WTC11 (cell line): ENCODE measurements at regions not wholly inside any gene's neighbourhood (a gene's known extent, or its start where the extent isn't known, plus 50 kb on each side); places are given as distances from the start of the nearest gene placed in this dataset.

ENCODE experiments used
- ATAC-seq: fragments of 200-7000 bp; cut with Tn5 transposase; 2 replicates; pipeline ENCODE4 v1.10.0; 2021; ENCODE audit warnings: mild to moderate bottlenecking, moderate library complexity
- CTCF ChIA-PET: fragments of 300-600 bp; sonication (Branson Sonifier 250); formaldehyde crosslinking; loops from one replicate; lab custom pipeline; 2021; ENCODE audit warnings: antibody characterized with exemption; lab: Charles Lee
- POLR2A ChIA-PET: fragments of 350-600 bp; sonication (Branson Sonifier 250); formaldehyde crosslinking; loops from one replicate; lab custom pipeline; 2021; ENCODE audit warnings: antibody characterized with exemption; lab: Charles Lee
- DNase-seq: peaks from one replicate; pipeline ENCODE4 v3.0.0; 2021; ENCODE audit warnings: low spot score
- H3K27ac Mint-ChIP-seq: 2 replicates; pipeline ENCODE4 v1.8.0; 2021; ENCODE audit warnings: mixed read lengths
- H3K27me3 Mint-ChIP-seq: 2 replicates; pipeline ENCODE4 v1.8.0; 2021; ENCODE audit warnings: low read depth, mild to moderate bottlenecking, moderate library complexity, mixed read lengths
- H3K36me3 Mint-ChIP-seq: 2 replicates; pipeline ENCODE4 v1.8.0; 2021; ENCODE audit warnings: mixed read lengths
- H3K4me1 Mint-ChIP-seq: 2 replicates; pipeline ENCODE4 v1.8.0; 2022; ENCODE audit warnings: mixed read lengths
- H3K4me3 Mint-ChIP-seq: 2 replicates; pipeline ENCODE4 v1.8.0; 2021; ENCODE audit warnings: mild to moderate bottlenecking, moderate library complexity, mixed read lengths
- H3K9me3 Mint-ChIP-seq: 2 replicates; pipeline ENCODE4 v1.8.0; 2021; ENCODE audit warnings: mixed read lengths
- ARID4B ChIP-seq: sonication (generic); formaldehyde crosslinking; IDR thresholded peaks from 2 replicates; pipeline ENCODE4 v1.8.0; 2023; ENCODE audit warnings: missing genetic modification reagents, mild to moderate bottlenecking, borderline replicate concordance
- CBFB ChIP-seq: sonication (generic); formaldehyde crosslinking; IDR thresholded peaks from 2 replicates; pipeline ENCODE4 v1.8.1; 2022; ENCODE audit warnings: mild to moderate bottlenecking, low read depth, missing genetic modification reagents
- CREM ChIP-seq: sonication (generic); formaldehyde crosslinking; IDR thresholded peaks from 2 replicates; pipeline ENCODE4 v1.8.1; 2022; ENCODE audit warnings: mild to moderate bottlenecking, missing genetic modification reagents, moderate library complexity
- E2F1 ChIP-seq: sonication (generic); formaldehyde crosslinking; IDR thresholded peaks from 2 replicates; pipeline ENCODE4 v1.8.0; 2022; ENCODE audit warnings: mild to moderate bottlenecking, missing genetic modification reagents
- EMX1 ChIP-seq: fragments of 250-450 bp; sonication (Bioruptor Pico); IDR thresholded peaks from 2 replicates; pipeline ENCODE4 v1.8.0; 2021; ENCODE audit warnings: mild to moderate bottlenecking
- FOXK1 ChIP-seq: sonication (generic); formaldehyde crosslinking; IDR thresholded peaks from 2 replicates; pipeline ENCODE4 v1.8.0; 2022; ENCODE audit warnings: mild to moderate bottlenecking, moderate library complexity, missing genetic modification reagents
- FOXP1 ChIP-seq: sonication (generic); formaldehyde crosslinking; IDR thresholded peaks from 2 replicates; pipeline ENCODE4 v1.8.0; 2022; ENCODE audit warnings: missing genetic modification reagents, mild to moderate bottlenecking, moderate library complexity, borderline replicate concordance
- KAT7 ChIP-seq: sonication (generic); formaldehyde crosslinking; IDR thresholded peaks from 2 replicates; pipeline ENCODE4 v1.8.1; 2023; ENCODE audit warnings: missing genetic modification reagents, mild to moderate bottlenecking, borderline replicate concordance
- MLX ChIP-seq: sonication (generic); formaldehyde crosslinking; IDR thresholded peaks from 2 replicates; pipeline ENCODE4 v1.8.1; 2023; ENCODE audit warnings: mild to moderate bottlenecking, missing genetic modification reagents, moderate library complexity
- MXD4 ChIP-seq: fragments of 250-450 bp; sonication (Bioruptor Pico); IDR thresholded peaks from 2 replicates; pipeline ENCODE4 v1.8.0; 2021; ENCODE audit warnings: mild to moderate bottlenecking, moderate library complexity, borderline replicate concordance
- NFE2L1 ChIP-seq: sonication (generic); formaldehyde crosslinking; IDR thresholded peaks from 2 replicates; pipeline ENCODE4 v1.8.1; 2023; ENCODE audit warnings: missing genetic modification reagents
- NFYB ChIP-seq: sonication (generic); formaldehyde crosslinking; conservative IDR thresholded peaks from 2 replicates; pipeline ENCODE4 v1.8.0; 2022; ENCODE audit warnings: low read depth, missing genetic modification reagents
- NR2C2 ChIP-seq: sonication (generic); formaldehyde crosslinking; IDR thresholded peaks from 2 replicates; pipeline ENCODE4 v1.8.0; 2022; ENCODE audit warnings: mild to moderate bottlenecking, missing genetic modification reagents
- RORB ChIP-seq: fragments of 250-450 bp; sonication (Bioruptor Pico); IDR thresholded peaks from 2 replicates; pipeline ENCODE4 v1.9.0; 2021; ENCODE audit warnings: mild to moderate bottlenecking
- SMAD4 ChIP-seq: sonication (generic); formaldehyde crosslinking; IDR thresholded peaks from 2 replicates; pipeline ENCODE4 v1.8.0; 2022; ENCODE audit warnings: mild to moderate bottlenecking, missing genetic modification reagents
- TCF7 ChIP-seq: sonication (generic); formaldehyde crosslinking; IDR thresholded peaks from 2 replicates; pipeline ENCODE4 v1.8.0; 2022; ENCODE audit warnings: mild to moderate bottlenecking, low read depth, missing genetic modification reagents, moderate library complexity
- ZNF138 ChIP-seq: sonication (generic); formaldehyde crosslinking; conservative IDR thresholded peaks from 2 replicates; pipeline ENCODE4 v1.8.1; 2022; ENCODE audit warnings: mild to moderate bottlenecking, moderate library complexity, missing genetic modification reagents
- ZNF263 ChIP-seq: sonication (generic); formaldehyde crosslinking; IDR thresholded peaks from 2 replicates; pipeline ENCODE4 v1.8.1; 2022; ENCODE audit warnings: low read depth, mild to moderate bottlenecking, moderate library complexity, missing genetic modification reagents
- TF ChIP-seq, protein P1 (sequence below): sonication (generic); formaldehyde crosslinking; IDR thresholded peaks from 2 replicates; pipeline ENCODE4 v1.8.1; 2023; ENCODE audit warnings: mild to moderate bottlenecking, missing genetic modification reagents

GRCh38 chr9:28718226-28718625 lies 1144.9 kb upstream of the C9orf72 start:
- Mint-ChIP-seq H3K9me3 (0 out of 2 replicates have a peak, but pooled peaks cover 3% of the 10 kb centered on the region), H3K27ac (no peak overlapping the region), H3K4me3 (no peak overlapping the region), H3K4me1 (no peaks in the 10 kb centered on the region), H3K36me3 (no peaks in the 10 kb centered on the region), H3K27me3 (no peaks in the 10 kb centered on the region)
- DNase-seq (no peak), ATAC-seq (no peak)
- CTCF ChIA-PET = no interaction called here
- TF ChIP-seq RORB (no peak), MLX (CRISPR knock-in tag) (no peak), NFYB (no peak), FOXP1 (CRISPR knock-in tag) (no peak), FOXK1 (CRISPR knock-in tag) (no peak), ZNF138 (CRISPR knock-in tag) (no peak), NFE2L1 (CRISPR knock-in tag) (no peak), MXD4 (CRISPR knock-in tag) (no peak), TCF7 (CRISPR knock-in tag) (no peak), SMAD4 (no peak), CBFB (CRISPR knock-in tag) (no peak), NR2C2 (CRISPR knock-in tag) (no peak), ZNF263 (no peak), ARID4B (no peak), KAT7 (CRISPR knock-in tag) (no peak), CREM (no peak)
- TF ChIP-seq, protein P1, sequence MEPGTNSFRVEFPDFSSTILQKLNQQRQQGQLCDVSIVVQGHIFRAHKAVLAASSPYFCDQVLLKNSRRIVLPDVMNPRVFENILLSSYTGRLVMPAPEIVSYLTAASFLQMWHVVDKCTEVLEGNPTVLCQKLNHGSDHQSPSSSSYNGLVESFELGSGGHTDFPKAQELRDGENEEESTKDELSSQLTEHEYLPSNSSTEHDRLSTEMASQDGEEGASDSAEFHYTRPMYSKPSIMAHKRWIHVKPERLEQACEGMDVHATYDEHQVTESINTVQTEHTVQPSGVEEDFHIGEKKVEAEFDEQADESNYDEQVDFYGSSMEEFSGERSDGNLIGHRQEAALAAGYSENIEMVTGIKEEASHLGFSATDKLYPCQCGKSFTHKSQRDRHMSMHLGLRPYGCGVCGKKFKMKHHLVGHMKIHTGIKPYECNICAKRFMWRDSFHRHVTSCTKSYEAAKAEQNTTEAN = no peak
- POLR2A ChIA-PET = interaction anchor here (1.0 kb wide), 1 partner anchor 56 kb away, joined by 5 read pairs; no protein-coding TSS in a partner anchor

DNA sequence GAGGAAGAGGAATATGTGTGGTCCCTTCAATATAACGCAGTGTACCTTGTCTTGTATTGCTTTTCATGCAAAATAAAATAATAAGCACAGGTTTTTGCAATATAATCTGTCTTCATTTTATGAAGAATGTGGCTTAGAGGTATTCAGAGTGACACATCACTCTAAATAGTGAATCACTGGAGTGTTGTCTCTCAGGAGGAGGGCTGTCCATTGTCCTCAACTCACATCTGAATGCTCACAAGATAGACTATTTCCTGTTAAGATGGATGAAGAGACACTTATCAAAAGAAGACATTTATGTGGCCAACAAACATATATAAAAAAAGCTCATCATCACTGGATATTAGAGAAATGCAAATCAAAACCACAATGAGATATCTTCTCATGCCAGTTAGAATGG lies 1147.5 kb upstream of the C9orf72 start:
- Mint-ChIP-seq H3K4me3 (no peak overlapping the region), H3K36me3 (no peaks in the 10 kb centered on the region), H3K9me3 (0 out of 2 replicates have a peak, but pooled peaks cover 3% of the 10 kb centered on the region), H3K27ac (no peak overlapping the region), H3K4me1 (no peaks in the 10 kb centered on the region), H3K27me3 (no peaks in the 10 kb centered on the region)
- POLR2A ChIA-PET = no interaction called here
- ATAC-seq = no peak
- no peak for TF ChIP-seq SMAD4
- no peak for TF ChIP-seq EMX1
- no peak for TF ChIP-seq E2F1 (CRISPR knock-in tag)
- CTCF ChIA-PET = no interaction called here
- DNase-seq = no peak
